Ovary (tissue), 3 donors: ENCODE measurements at regions not wholly inside any gene's neighbourhood (a gene's known extent, or its start where the extent isn't known, plus 50 kb on each side); places are given as distances from the start of the nearest gene placed in this dataset.

Source experiments
- CTCF ChIP-seq, 3 donors: fragments of 450-650 bp in 2 of 3; fragments of 200-600 bp in 1 of 3; IDR thresholded peaks; one replicate each; pipeline versions ENCODE4 v1.5.1 to v1.8.0; 2016 to 2022; ENCODE audit warnings: antibody characterized with exemption in 3 of 3, mild to moderate bottlenecking in 1 of 3
- POLR2A ChIP-seq: fragments of 450-650 bp; IDR thresholded peaks from one replicate; pipeline ENCODE4 v1.6.1; 2017; ENCODE audit warnings: antibody characterized with exemption, mild to moderate bottlenecking, moderate library complexity
- donor health status: DM: no; HTN: no; CAD: no.

GRCh38 chr18:78542204-78542603, 437.4 kb upstream of the SALL3 start:
- no peak for TF ChIP-seq CTCF (IDR thresholded peaks at IDR 0.05)
- TF ChIP-seq POLR2A = no peak
